DOHH2 (cell line): ENCODE measurements at regions not wholly inside any gene's neighbourhood (a gene's known extent, or its start where the extent isn't known, plus 50 kb on each side); places are given as distances from the start of the nearest gene placed in this dataset.
"Not testable (repeated sequence)": the region's sequence is repeated elsewhere in the genome, so short reads cannot be mapped to it uniquely, and the experiment has no call there.

Experiments used
- EZH2phosphoT487 ChIP-seq: fragments of 200-600 bp; sonication (generic); IDR thresholded peaks from 2 replicates; pipeline ENCODE4 v1.6.1; 2017; ENCODE audit warnings: borderline replicate concordance, mild to moderate bottlenecking, antibody characterized with exemption, low read length, moderate library complexity, mixed read lengths
- TF ChIP-seq, protein P1 (sequence below): fragments of 200-600 bp; sonication (generic); IDR thresholded peaks from one replicate; pipeline ENCODE4 v1.5.1; 2014; ENCODE audit warnings: antibody characterized with exemption, mild to moderate bottlenecking, low read depth, low read length; ENCODE audit not compliant: poor library complexity, severe bottlenecking

GRCh38 chr7:96923345-96923744, 82.0 kb upstream of the DLX6 start:
- TF ChIP-seq, protein P1, sequence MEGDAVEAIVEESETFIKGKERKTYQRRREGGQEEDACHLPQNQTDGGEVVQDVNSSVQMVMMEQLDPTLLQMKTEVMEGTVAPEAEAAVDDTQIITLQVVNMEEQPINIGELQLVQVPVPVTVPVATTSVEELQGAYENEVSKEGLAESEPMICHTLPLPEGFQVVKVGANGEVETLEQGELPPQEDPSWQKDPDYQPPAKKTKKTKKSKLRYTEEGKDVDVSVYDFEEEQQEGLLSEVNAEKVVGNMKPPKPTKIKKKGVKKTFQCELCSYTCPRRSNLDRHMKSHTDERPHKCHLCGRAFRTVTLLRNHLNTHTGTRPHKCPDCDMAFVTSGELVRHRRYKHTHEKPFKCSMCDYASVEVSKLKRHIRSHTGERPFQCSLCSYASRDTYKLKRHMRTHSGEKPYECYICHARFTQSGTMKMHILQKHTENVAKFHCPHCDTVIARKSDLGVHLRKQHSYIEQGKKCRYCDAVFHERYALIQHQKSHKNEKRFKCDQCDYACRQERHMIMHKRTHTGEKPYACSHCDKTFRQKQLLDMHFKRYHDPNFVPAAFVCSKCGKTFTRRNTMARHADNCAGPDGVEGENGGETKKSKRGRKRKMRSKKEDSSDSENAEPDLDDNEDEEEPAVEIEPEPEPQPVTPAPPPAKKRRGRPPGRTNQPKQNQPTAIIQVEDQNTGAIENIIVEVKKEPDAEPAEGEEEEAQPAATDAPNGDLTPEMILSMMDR = not testable (repeated sequence)
- TF ChIP-seq EZH2phosphoT487 = not testable (repeated sequence)
